ENCODE measurements at regions not wholly inside any gene's neighbourhood (a gene's known extent, or its start where the extent isn't known, plus 50 kb on each side); places are given as distances from the start of the nearest gene placed in this dataset.

GRCh38 chr4:155073852-155074251 is 134.6 kb upstream of the NPY2R start:
- TF ChIP-seq EZH2 (IDR thresholded peaks at IDR 0.05; ENCODE audit: insufficient read depth, poor library complexity, severe bottlenecking) (no peak), EZH2phosphoT487 (IDR thresholded peaks at IDR 0.05; ENCODE audit: insufficient read depth, low read depth) (no peak)
